ENCODE measurements at regions not wholly inside any gene's neighbourhood (a gene's known extent, or its start where the extent isn't known, plus 50 kb on each side); places are given as distances from the start of the nearest gene placed in this dataset.

GRCh38 chr12:92458996-92459395 is 243.8 kb upstream of the PLEKHG7 start:
- H3K4me2 ChIP-seq, result no peak overlapping the region
- H3K4me1 ChIP-seq, result no peaks in the 10 kb centered on the region
- WGBS (ENCODE audit: missing lambda C conversion rate), result 92% methylated on average over 4 of the region's 4 CpGs
- TF ChIP-seq CTCF (IDR thresholded peaks at IDR 0.05) (no peak), CHD4 (IDR thresholded peaks at IDR 0.05; ENCODE audit: borderline replicate concordance) (no peak), HOXB5 (CRISPR knock-in tag; IDR thresholded peaks at IDR 0.05) (no peak), JUNB (IDR thresholded peaks at IDR 0.05) (no peak), PHF8 (IDR thresholded peaks at IDR 0.05; ENCODE audit: borderline replicate concordance, low read depth) (no peak), BCL3 (IDR thresholded peaks at IDR 0.05) (no peak), POLR2AphosphoS2 (conservative IDR thresholded peaks at IDR 0.05; ENCODE audit: low read length) (no peak), NPAS2 (CRISPR knock-in tag; IDR thresholded peaks at IDR 0.05; ENCODE audit: borderline replicate concordance) (no peak), RARB (CRISPR knock-in tag; IDR thresholded peaks at IDR 0.05) (no peak), MYC (IDR thresholded peaks at IDR 0.05; ENCODE audit: borderline replicate concordance, low read length) (no peak), HEYL (CRISPR knock-in tag; IDR thresholded peaks at IDR 0.05) (no peak), MAZ (IDR thresholded peaks at IDR 0.05; ENCODE audit: borderline replicate concordance, low read depth, low read length) (no peak), SREBF2 (IDR thresholded peaks at IDR 0.05) (no peak), HOXB13 (CRISPR knock-in tag; IDR thresholded peaks at IDR 0.05; ENCODE audit: low read depth) (no peak), EHMT2 (IDR thresholded peaks at IDR 0.05; ENCODE audit: low read depth) (no peak), ESRRA (IDR thresholded peaks at IDR 0.05; ENCODE audit: borderline replicate concordance, low read length) (no peak), FOSL2 (IDR thresholded peaks at IDR 0.05) (no peak), FOSL2 (CRISPR knock-in tag; IDR thresholded peaks at IDR 0.05) (no peak), MAX (IDR thresholded peaks at IDR 0.05) (no peak)
- ATAC-seq (no peak), FAIRE-seq (no peak), DNase-seq (ENCODE audit: low read depth in 1 of 2, low spot score in 1 of 2) (no peak)
- POLR2A ChIA-PET, result no interaction called here
- H3K27ac ChIP-seq, result no peak overlapping the region
- H3K4me3 ChIP-seq, result no peak overlapping the region
- CTCF ChIA-PET, result interaction anchor here (2.1 kb wide), 1 partner anchor 10 kb away, joined by 4 read pairs; no protein-coding TSS in a partner anchor
- H3K9me3 ChIP-seq, result no peaks in the 10 kb centered on the region

- POLR2A ChIA-PET, result no interaction called here
- CTCF ChIA-PET, result no interaction called here
- Histone ChIP-seq H3K4me3 (no peak overlapping the region), H3K4me1 (no peaks in the 10 kb centered on the region), H3K4me2 (no peak overlapping the region), H3K27ac (no peak overlapping the region), H3K9me3 (no peaks in the 10 kb centered on the region)
- no peak for DNase-seq (ENCODE audit: low read depth in 1 of 2, low spot score in 1 of 2)
- no peak for ATAC-seq
- 29% methylated on average over 4 of the region's 4 CpGs for WGBS (ENCODE audit: missing lambda C conversion rate)
- TF ChIP-seq HEYL (CRISPR knock-in tag; IDR thresholded peaks at IDR 0.05) (no peak), MYC (IDR thresholded peaks at IDR 0.05; ENCODE audit: borderline replicate concordance, low read length) (no peak), SMC3 (IDR thresholded peaks at IDR 0.05) (no peak), FOSL2 (IDR thresholded peaks at IDR 0.05) (no peak), FOSL2 (CRISPR knock-in tag; IDR thresholded peaks at IDR 0.05) (no peak), TP53 (CRISPR knock-in tag; IDR thresholded peaks at IDR 0.05) (no peak), RARB (CRISPR knock-in tag; IDR thresholded peaks at IDR 0.05) (no peak), PHF8 (IDR thresholded peaks at IDR 0.05; ENCODE audit: borderline replicate concordance, low read depth) (no peak), CBX8 (IDR thresholded peaks at IDR 0.05) (no peak)
- no peak for FAIRE-seq
These were observed 245.2 kb upstream of the PLEKHG7 start for GRCh38 chr12:92457458-92458180.

Measured in A549 (cell line).